GM19455 (cell line): ENCODE measurements at regions not wholly inside any gene's neighbourhood (a gene's known extent, or its start where the extent isn't known, plus 50 kb on each side); places are given as distances from the start of the nearest gene placed in this dataset.

ENCODE experiments used
- ATAC-seq: cut with Tn5 transposase; IDR thresholded peaks from one replicate; pipeline ENCODE4 v1.9.1; 2021; ENCODE audit not compliant: unreplicated experiment

- no peak for ATAC-seq
Measured at GRCh38 chr7:21137640-21138039, 290.2 kb upstream of the SP4 start.

GRCh38 chr7:21140622-21141021 is 287.3 kb upstream of the SP4 start:
- no peak for ATAC-seq

- no peak for ATAC-seq
Measured at GRCh38 chr7:21141476-21141875, 286.4 kb upstream of the SP4 start.

GRCh38 chr7:21142081-21142480 is 285.8 kb upstream of the SP4 start:
- ATAC-seq, result no peak

- ATAC-seq, result no peak
Measured at GRCh38 chr7:21146642-21147423, 281.1 kb upstream of the SP4 start.

- no peak for ATAC-seq
Measured at GRCh38 chr7:21149809-21150208, 278.1 kb upstream of the SP4 start.

- ATAC-seq, result no peak
Measured at GRCh38 chr7:21154614-21155013, 273.3 kb upstream of the SP4 start.

GRCh38 chr7:21159506-21159905 is 268.4 kb upstream of the SP4 start:
- no peak for ATAC-seq

GRCh38 chr7:21160401-21160800 is 267.5 kb upstream of the SP4 start:
- no peak for ATAC-seq

GRCh38 chr7:21167942-21168341 is 259.9 kb upstream of the SP4 start:
- no peak for ATAC-seq

- ATAC-seq, result no peak
Measured at GRCh38 chr7:21169667-21170580, 258.0 kb upstream of the SP4 start.

GRCh38 chr7:21172800-21173199 is 255.1 kb upstream of the SP4 start:
- no peak for ATAC-seq

- no peak for ATAC-seq
Measured at GRCh38 chr7:21173436-21173835, 254.4 kb upstream of the SP4 start.

- ATAC-seq, result no peak
Measured at GRCh38 chr7:21175714-21176113, 252.2 kb upstream of the SP4 start.

- ATAC-seq, result no peak
Measured at GRCh38 chr7:21184942-21185652, 242.8 kb upstream of the SP4 start.

- ATAC-seq, result no peak
Measured at GRCh38 chr7:21185653-21186265, 242.1 kb upstream of the SP4 start.

GRCh38 chr7:21191321-21192073 is 236.4 kb upstream of the SP4 start:
- no peak for ATAC-seq

- ATAC-seq, result no peak
Measured at GRCh38 chr7:21192657-21193056, 235.2 kb upstream of the SP4 start.

- ATAC-seq, result no peak
Measured at GRCh38 chr7:21193895-21194294, 234.0 kb upstream of the SP4 start.

- no peak for ATAC-seq
Measured at GRCh38 chr7:21194936-21195335, 232.9 kb upstream of the SP4 start.
